Hepatocyte (in vitro differentiated cells): ENCODE measurements at regions not wholly inside any gene's neighbourhood (a gene's known extent, or its start where the extent isn't known, plus 50 kb on each side); places are given as distances from the start of the nearest gene placed in this dataset.

Source experiments
- CTCF ChIP-seq: fragments of 200-600 bp; sonication (generic); IDR thresholded peaks from 2 replicates; pipeline ENCODE4 v1.5.1; 2016; ENCODE audit warnings: antibody characterized with exemption, mild to moderate bottlenecking; ENCODE audit not compliant: poor library complexity
- EZH2 ChIP-seq: fragments of 200-600 bp; sonication (generic); IDR thresholded peaks from 2 replicates; pipeline ENCODE4 v1.6.1; 2016; ENCODE audit warnings: antibody characterized with exemption, mild to moderate bottlenecking, borderline replicate concordance

GRCh38 chr3:139261754-139262586 is 81.8 kb upstream of the MRPS22 start:
- TF ChIP-seq CTCF, result no peak
- TF ChIP-seq EZH2, result no peak
